DND-41 (cell line): ENCODE measurements at regions not wholly inside any gene's neighbourhood (a gene's known extent, or its start where the extent isn't known, plus 50 kb on each side); places are given as distances from the start of the nearest gene placed in this dataset.

ENCODE experiments used
- ATAC-seq: fragments of 200-7000 bp; cut with Tn5 transposase; 3 replicates; pipeline ENCODE4 v1.9.1; 2021; ENCODE audit warnings: low read depth; ENCODE audit not compliant: insufficient read depth
- DNase-seq: peaks from one replicate; pipeline ENCODE4 v3.0.0-alpha.2; 2020
- H2AFZ ChIP-seq: 2 replicates; pipeline ENCODE4 v1.6.0; 2012; ENCODE audit warnings: low read depth, low read length
- H3K27ac ChIP-seq: 2 replicates; pipeline ENCODE4 v1.5.1; 2012; ENCODE audit warnings: low read length, inconsistent platforms
- H3K27me3 ChIP-seq: fragments of 200-600 bp; sonication (generic); 2 replicates; pipeline ENCODE4 v1.6.0; 2012; ENCODE audit warnings: low read length, mild to moderate bottlenecking, inconsistent platforms; ENCODE audit not compliant: insufficient read depth, poor library complexity
- H3K36me3 ChIP-seq: 2 replicates; pipeline ENCODE4 v1.5.1; 2012; ENCODE audit warnings: low read length, inconsistent platforms; ENCODE audit not compliant: insufficient read depth
- H3K4me1 ChIP-seq: 2 replicates; pipeline ENCODE4 v1.5.1; 2012; ENCODE audit warnings: mild to moderate bottlenecking, low read length; ENCODE audit not compliant: insufficient read depth
- H3K4me2 ChIP-seq: 2 replicates; pipeline ENCODE4 v1.6.0; 2012; ENCODE audit warnings: mild to moderate bottlenecking, moderate library complexity, low read length, inconsistent platforms; ENCODE audit not compliant: insufficient read depth
- H3K4me3 ChIP-seq, 2 experiments: fragments of 200-600 bp in 1 of 2; shearing (Covaris generic) in 1 of 2; 2 replicates each; pipeline ENCODE4 v1.5.1; 2012 to 2016; ENCODE audit warnings: inconsistent platforms in 2 of 2, low read length in 2 of 2, mild to moderate bottlenecking in 2 of 2, low read depth in 1 of 2, moderate library complexity in 1 of 2
- H3K79me2 ChIP-seq: 2 replicates; pipeline ENCODE4 v1.6.0; 2012; ENCODE audit warnings: low read length, inconsistent platforms; ENCODE audit not compliant: insufficient read depth
- H3K9ac ChIP-seq: 2 replicates; pipeline ENCODE4 v1.6.0; 2012; ENCODE audit warnings: low read depth, mild to moderate bottlenecking, inconsistent platforms, low read length, moderate library complexity
- H3K9me3 ChIP-seq: 2 replicates; pipeline ENCODE4 v1.5.1; 2012; ENCODE audit warnings: low read length, moderate library complexity, mild to moderate bottlenecking, inconsistent platforms; ENCODE audit not compliant: insufficient read depth, severe bottlenecking
- H4K20me1 ChIP-seq: 2 replicates; pipeline ENCODE4 v1.6.0; 2012; ENCODE audit warnings: low read length; ENCODE audit not compliant: insufficient read depth
- EZH2 ChIP-seq: IDR thresholded peaks from 3 replicates; pipeline ENCODE4 v1.6.1; 2012; ENCODE audit warnings: borderline replicate concordance, low read depth, mild to moderate bottlenecking, moderate library complexity, low read length, inconsistent platforms; ENCODE audit not compliant: severe bottlenecking
- TF ChIP-seq, protein P1 (sequence below): IDR thresholded peaks from 2 replicates; pipeline ENCODE4 v1.5.1; 2012; ENCODE audit warnings: borderline replicate concordance, low read length, moderate library complexity, mild to moderate bottlenecking; ENCODE audit not compliant: poor library complexity, severe bottlenecking; ENCODE audit errors: extremely low read depth

DNA sequence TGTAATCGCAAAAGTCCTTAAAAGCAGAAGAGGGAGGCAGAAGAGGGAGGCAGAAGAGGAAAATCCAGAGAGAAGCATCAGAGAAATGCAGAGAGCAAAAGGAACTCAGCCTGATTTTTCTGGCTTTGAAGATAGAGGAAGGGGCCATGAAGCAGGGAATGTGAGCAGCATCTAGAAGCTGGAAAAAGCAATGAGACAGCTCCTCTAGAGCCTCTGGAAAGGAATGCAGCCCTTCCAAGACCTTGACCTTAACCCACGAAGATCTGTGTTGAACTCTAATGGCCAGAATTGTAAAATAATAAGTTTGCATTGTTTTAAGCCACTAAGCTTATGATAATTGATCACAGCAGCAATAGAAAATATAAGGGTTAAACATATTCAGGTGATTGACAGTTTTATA is 159.6 kb downstream of the ATPSCKMT start:
- ATAC-seq = no peak
- no peak for DNase-seq

DNA sequence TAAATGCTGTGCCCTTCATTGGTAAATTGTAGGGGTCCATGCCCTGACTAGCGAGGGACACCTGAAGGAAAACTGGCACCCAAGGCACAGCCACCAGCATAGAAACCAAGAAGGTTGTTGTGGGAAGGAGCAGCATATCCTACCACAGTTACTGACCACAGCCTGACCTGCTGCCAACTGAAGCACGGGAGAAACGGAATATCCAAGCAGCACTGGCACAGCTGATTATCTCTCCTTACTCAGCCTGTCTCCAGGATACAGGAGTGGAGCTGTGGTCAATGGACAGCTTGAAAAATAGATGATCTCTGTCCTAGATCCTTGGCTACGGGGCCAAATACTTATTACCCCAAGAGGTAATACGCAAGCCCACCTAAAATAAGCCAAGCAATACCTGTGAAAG is 164.5 kb downstream of the ATPSCKMT start:
- no peaks in the 10 kb centered on the region for H4K20me1 ChIP-seq
- no peak overlapping the region for H3K27ac ChIP-seq
- no peaks in the 10 kb centered on the region for H3K4me1 ChIP-seq
- no peaks in the 10 kb centered on the region for H3K27me3 ChIP-seq
- ATAC-seq = no peak
- H3K36me3 ChIP-seq = no peaks in the 10 kb centered on the region
- no peak for TF ChIP-seq EZH2
- TF ChIP-seq, protein P1, sequence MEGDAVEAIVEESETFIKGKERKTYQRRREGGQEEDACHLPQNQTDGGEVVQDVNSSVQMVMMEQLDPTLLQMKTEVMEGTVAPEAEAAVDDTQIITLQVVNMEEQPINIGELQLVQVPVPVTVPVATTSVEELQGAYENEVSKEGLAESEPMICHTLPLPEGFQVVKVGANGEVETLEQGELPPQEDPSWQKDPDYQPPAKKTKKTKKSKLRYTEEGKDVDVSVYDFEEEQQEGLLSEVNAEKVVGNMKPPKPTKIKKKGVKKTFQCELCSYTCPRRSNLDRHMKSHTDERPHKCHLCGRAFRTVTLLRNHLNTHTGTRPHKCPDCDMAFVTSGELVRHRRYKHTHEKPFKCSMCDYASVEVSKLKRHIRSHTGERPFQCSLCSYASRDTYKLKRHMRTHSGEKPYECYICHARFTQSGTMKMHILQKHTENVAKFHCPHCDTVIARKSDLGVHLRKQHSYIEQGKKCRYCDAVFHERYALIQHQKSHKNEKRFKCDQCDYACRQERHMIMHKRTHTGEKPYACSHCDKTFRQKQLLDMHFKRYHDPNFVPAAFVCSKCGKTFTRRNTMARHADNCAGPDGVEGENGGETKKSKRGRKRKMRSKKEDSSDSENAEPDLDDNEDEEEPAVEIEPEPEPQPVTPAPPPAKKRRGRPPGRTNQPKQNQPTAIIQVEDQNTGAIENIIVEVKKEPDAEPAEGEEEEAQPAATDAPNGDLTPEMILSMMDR = no peak
- H2AFZ ChIP-seq = no peak overlapping the region
- H3K9ac ChIP-seq = no peak overlapping the region
- no peak for DNase-seq
- no peak overlapping the region for H3K4me2 ChIP-seq
- no peaks in the 10 kb centered on the region for H3K9me3 ChIP-seq
- H3K79me2 ChIP-seq = no peaks in the 10 kb centered on the region
- H3K4me3 ChIP-seq = no peak overlapping the region

More for the DNA sequence above, 159.6 kb downstream of the ATPSCKMT start:
- no peaks in the 10 kb centered on the region for H3K9me3 ChIP-seq
- H3K9ac ChIP-seq = no peak overlapping the region
- no peak overlapping the region for H2AFZ ChIP-seq
- H3K4me1 ChIP-seq = no peaks in the 10 kb centered on the region
- no peaks in the 10 kb centered on the region for H3K79me2 ChIP-seq
- H3K27me3 ChIP-seq = no peaks in the 10 kb centered on the region
- H3K36me3 ChIP-seq = no peaks in the 10 kb centered on the region
- no peak overlapping the region for H3K27ac ChIP-seq
- H3K4me3 ChIP-seq = no peak overlapping the region
- TF ChIP-seq, protein P1 = no peak
- TF ChIP-seq EZH2 = no peak
- no peak overlapping the region for H3K4me2 ChIP-seq
- no peaks in the 10 kb centered on the region for H4K20me1 ChIP-seq

DNA sequence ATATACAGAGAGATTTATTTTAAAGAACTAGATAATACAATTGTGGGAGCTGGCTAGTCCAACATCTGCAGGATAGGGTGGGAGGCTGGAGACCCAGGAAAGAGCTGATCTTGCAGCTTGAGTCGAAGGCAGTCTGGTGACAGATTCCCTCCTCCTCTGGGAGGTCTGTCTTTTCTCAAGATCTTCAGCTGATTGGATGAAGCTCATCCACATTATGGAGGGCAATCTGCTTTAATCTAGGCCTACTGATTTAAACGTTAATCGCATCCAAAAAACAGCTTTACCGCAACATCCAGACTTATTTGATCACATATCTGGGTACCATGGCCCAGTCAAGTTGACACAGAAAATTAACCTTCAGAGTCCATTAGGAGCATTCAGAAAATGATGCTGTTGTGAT is 168.1 kb downstream of the ATPSCKMT start:
- ATAC-seq (no peak), DNase-seq (no peak)
- H3K9ac ChIP-seq = no peak overlapping the region
- H3K27me3 ChIP-seq = no peaks in the 10 kb centered on the region
- no peaks in the 10 kb centered on the region for H4K20me1 ChIP-seq
- no peaks in the 10 kb centered on the region for H3K9me3 ChIP-seq
- H3K4me2 ChIP-seq = no peak overlapping the region
- no peak for TF ChIP-seq EZH2
- TF ChIP-seq, protein P1 = no peak
- H3K4me3 ChIP-seq = no peak overlapping the region
- H3K36me3 ChIP-seq = no peaks in the 10 kb centered on the region
- H3K4me1 ChIP-seq = no peaks in the 10 kb centered on the region
- H2AFZ ChIP-seq = no peak overlapping the region
- H3K27ac ChIP-seq = no peak overlapping the region
- no peaks in the 10 kb centered on the region for H3K79me2 ChIP-seq

DNA sequence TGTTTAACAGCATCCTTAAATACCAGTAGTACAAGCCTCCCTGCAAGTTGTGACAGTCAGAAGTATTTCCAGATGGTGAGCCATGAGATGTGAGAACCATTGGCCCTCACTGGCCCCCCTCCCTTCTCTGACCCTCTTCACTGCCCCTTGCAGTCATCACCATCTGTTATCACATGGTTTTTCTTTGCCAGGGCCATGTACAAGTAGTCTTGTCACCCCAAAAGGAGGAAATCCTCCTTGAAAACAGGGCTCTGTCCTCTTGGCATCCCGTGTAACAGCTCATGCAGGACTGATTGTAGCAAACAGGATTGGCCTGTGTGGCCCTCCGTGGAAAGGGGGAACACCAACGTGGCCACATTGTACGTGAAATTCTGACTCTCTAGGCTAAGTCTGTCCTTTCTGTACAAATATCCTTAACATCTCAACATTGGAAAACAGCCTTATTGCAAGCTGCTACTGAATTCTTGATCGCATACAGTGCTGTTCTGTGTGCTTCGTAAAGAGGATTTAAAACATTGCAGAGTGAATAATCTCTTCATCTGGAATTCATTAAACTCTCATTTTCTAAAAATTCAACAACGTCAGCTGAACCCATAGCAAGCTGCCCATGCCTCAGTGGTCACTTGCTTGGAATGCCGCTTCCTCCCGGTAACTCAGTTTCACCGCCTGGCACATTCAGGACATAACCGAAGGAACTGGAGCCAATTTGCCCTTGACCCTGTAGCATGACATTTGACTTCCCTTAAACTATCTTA is 171.7 kb downstream of the ATPSCKMT start:
- no peak for DNase-seq
- no peaks in the 10 kb centered on the region for H3K9me3 ChIP-seq
- no peaks in the 10 kb centered on the region for H3K27me3 ChIP-seq
- no peaks in the 10 kb centered on the region for H3K4me1 ChIP-seq
- TF ChIP-seq, protein P1 = no peak
- no peak for TF ChIP-seq EZH2
- no peak for ATAC-seq
- no peaks in the 10 kb centered on the region for H3K79me2 ChIP-seq
- no peak overlapping the region for H2AFZ ChIP-seq
- no peak overlapping the region for H3K9ac ChIP-seq
- no peak overlapping the region for H3K27ac ChIP-seq
- H3K36me3 ChIP-seq = no peaks in the 10 kb centered on the region
- no peak overlapping the region for H3K4me2 ChIP-seq
- no peak overlapping the region for H3K4me3 ChIP-seq
- no peaks in the 10 kb centered on the region for H4K20me1 ChIP-seq
